ENCODE measurements at regions not wholly inside any gene's neighbourhood (a gene's known extent, or its start where the extent isn't known, plus 50 kb on each side); places are given as distances from the start of the nearest gene placed in this dataset.

GRCh38 chr22:48749555-48750227, 1078.0 kb downstream of the BRD1 start:
- no peak for ATAC-seq
- TF ChIP-seq GLIS3 (CRISPR knock-in tag; IDR thresholded peaks at IDR 0.05): no peak
- no peak for TF ChIP-seq ZC3H10 (CRISPR knock-in tag; IDR thresholded peaks at IDR 0.05)
- TF ChIP-seq ZNF565 (CRISPR knock-in tag; conservative IDR thresholded peaks at IDR 0.05; ENCODE audit: low read depth): no peak
- TF ChIP-seq ZNF70 (CRISPR knock-in tag; IDR thresholded peaks at IDR 0.05): no peak
- TF ChIP-seq TSHZ2 (CRISPR knock-in tag; IDR thresholded peaks at IDR 0.05): no peak
- TF ChIP-seq ISL1 (CRISPR knock-in tag; IDR thresholded peaks at IDR 0.05): no peak
- TF ChIP-seq, protein P1, sequence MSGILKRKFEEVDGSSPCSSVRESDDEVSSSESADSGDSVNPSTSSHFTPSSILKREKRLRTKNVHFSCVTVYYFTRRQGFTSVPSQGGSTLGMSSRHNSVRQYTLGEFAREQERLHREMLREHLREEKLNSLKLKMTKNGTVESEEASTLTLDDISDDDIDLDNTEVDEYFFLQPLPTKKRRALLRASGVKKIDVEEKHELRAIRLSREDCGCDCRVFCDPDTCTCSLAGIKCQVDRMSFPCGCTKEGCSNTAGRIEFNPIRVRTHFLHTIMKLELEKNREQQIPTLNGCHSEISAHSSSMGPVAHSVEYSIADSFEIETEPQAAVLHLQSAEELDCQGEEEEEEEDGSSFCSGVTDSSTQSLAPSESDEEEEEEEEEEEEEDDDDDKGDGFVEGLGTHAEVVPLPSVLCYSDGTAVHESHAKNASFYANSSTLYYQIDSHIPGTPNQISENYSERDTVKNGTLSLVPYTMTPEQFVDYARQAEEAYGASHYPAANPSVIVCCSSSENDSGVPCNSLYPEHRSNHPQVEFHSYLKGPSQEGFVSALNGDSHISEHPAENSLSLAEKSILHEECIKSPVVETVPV (CRISPR knock-in tag; IDR thresholded peaks at IDR 0.05): no peak
- no peak for TF ChIP-seq ZFP3 (CRISPR knock-in tag; IDR thresholded peaks at IDR 0.05)
- no peak for TF ChIP-seq TOX (CRISPR knock-in tag; IDR thresholded peaks at IDR 0.05; ENCODE audit: borderline replicate concordance)
- no peak for TF ChIP-seq ZNF8 (CRISPR knock-in tag; IDR thresholded peaks at IDR 0.05)
- TF ChIP-seq ESRRG (CRISPR knock-in tag; IDR thresholded peaks at IDR 0.05): no peak

DNA sequence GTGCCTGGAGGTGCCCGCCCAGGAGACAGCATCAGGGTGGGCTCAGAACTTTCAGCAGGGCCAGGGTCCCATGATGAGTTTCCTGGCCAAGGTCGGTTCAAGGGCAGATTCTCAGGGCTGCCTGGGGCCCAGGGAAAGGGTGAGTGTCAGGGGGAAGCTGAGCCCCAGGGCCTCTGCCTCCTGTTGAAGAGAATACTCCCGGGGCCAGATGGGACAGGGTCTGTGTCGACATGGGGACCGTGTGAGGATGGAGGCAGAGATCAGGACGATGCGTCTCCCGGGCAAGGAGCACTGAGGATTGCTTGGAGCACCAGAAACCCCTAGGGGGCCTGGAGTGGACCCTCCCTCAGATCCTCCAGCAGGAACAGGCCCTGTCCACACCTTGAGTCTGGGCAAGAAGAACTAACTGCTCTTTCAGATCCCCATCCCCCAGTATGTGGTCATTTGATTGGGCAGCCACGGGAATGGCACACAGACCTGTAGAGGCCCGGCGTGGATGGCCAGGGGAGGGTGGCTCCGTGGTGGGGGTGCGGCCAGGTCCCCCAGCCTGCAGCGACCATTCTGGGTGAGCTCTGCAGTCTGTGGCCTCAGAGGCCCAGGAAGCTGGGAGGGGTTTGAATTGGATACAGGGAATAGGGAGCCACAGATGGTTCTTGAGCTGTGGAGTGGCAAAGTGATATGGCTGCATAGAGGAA, 1078.7 kb downstream of the BRD1 start:
- ATAC-seq: no peak
- no peak for TF ChIP-seq ZNF8 (CRISPR knock-in tag; IDR thresholded peaks at IDR 0.05)
- no peak for TF ChIP-seq CSDC2 (CRISPR knock-in tag; IDR thresholded peaks at IDR 0.05)
- no peak for TF ChIP-seq SNAI2 (CRISPR knock-in tag; IDR thresholded peaks at IDR 0.05)
- no peak for TF ChIP-seq ZFP3 (CRISPR knock-in tag; IDR thresholded peaks at IDR 0.05)
- TF ChIP-seq, protein P2, sequence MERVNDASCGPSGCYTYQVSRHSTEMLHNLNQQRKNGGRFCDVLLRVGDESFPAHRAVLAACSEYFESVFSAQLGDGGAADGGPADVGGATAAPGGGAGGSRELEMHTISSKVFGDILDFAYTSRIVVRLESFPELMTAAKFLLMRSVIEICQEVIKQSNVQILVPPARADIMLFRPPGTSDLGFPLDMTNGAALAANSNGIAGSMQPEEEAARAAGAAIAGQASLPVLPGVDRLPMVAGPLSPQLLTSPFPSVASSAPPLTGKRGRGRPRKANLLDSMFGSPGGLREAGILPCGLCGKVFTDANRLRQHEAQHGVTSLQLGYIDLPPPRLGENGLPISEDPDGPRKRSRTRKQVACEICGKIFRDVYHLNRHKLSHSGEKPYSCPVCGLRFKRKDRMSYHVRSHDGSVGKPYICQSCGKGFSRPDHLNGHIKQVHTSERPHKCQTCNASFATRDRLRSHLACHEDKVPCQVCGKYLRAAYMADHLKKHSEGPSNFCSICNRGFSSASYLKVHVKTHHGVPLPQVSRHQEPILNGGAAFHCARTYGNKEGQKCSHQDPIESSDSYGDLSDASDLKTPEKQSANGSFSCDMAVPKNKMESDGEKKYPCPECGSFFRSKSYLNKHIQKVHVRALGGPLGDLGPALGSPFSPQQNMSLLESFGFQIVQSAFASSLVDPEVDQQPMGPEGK (CRISPR knock-in tag; IDR thresholded peaks at IDR 0.05; ENCODE audit: borderline replicate concordance): no peak
- TF ChIP-seq ESRRG (CRISPR knock-in tag; IDR thresholded peaks at IDR 0.05): no peak
- TF ChIP-seq TCF4 (CRISPR knock-in tag; IDR thresholded peaks at IDR 0.05; ENCODE audit: borderline replicate concordance): no peak
- TF ChIP-seq GLIS3 (CRISPR knock-in tag; IDR thresholded peaks at IDR 0.05): no peak
- TF ChIP-seq, protein P1 (CRISPR knock-in tag; IDR thresholded peaks at IDR 0.05): no peak
- no peak for TF ChIP-seq TSHZ2 (CRISPR knock-in tag; IDR thresholded peaks at IDR 0.05)
- TF ChIP-seq ZFP30 (CRISPR knock-in tag; IDR thresholded peaks at IDR 0.05): no peak
- no peak for TF ChIP-seq CREB5 (CRISPR knock-in tag; IDR thresholded peaks at IDR 0.05; ENCODE audit: low read depth)
- no peak for TF ChIP-seq ZNF70 (CRISPR knock-in tag; IDR thresholded peaks at IDR 0.05)
- no peak for TF ChIP-seq ISL1 (CRISPR knock-in tag; IDR thresholded peaks at IDR 0.05)
- TF ChIP-seq RARB (CRISPR knock-in tag; IDR thresholded peaks at IDR 0.05): no peak

All from SK-N-SH treated with all-trans-retinoic acid at 6 μM for 48 hours (cell line).